WTC11 (cell line): ENCODE measurements at regions not wholly inside any gene's neighbourhood (a gene's known extent, or its start where the extent isn't known, plus 50 kb on each side); places are given as distances from the start of the nearest gene placed in this dataset.

Source experiments
- FOXK1 ChIP-seq: sonication (generic); formaldehyde crosslinking; IDR thresholded peaks from 2 replicates; pipeline ENCODE4 v1.8.0; 2022; ENCODE audit warnings: mild to moderate bottlenecking, moderate library complexity, missing genetic modification reagents
- GABPB1 ChIP-seq: sonication (generic); formaldehyde crosslinking; IDR thresholded peaks from 2 replicates; pipeline ENCODE4 v1.8.1; 2023; ENCODE audit warnings: mild to moderate bottlenecking, missing genetic modification reagents
- HMGA2 ChIP-seq: fragments of 250-450 bp; sonication (Bioruptor Pico); IDR thresholded peaks from 2 replicates; pipeline ENCODE4 v1.4.0; 2021; ENCODE audit warnings: mild to moderate bottlenecking, moderate library complexity
- IRF2 ChIP-seq: sonication (generic); formaldehyde crosslinking; IDR thresholded peaks from 2 replicates; pipeline ENCODE4 v1.8.0; 2022; ENCODE audit warnings: low read depth, missing genetic modification reagents, borderline replicate concordance
- NFYB ChIP-seq: sonication (generic); formaldehyde crosslinking; conservative IDR thresholded peaks from 2 replicates; pipeline ENCODE4 v1.8.0; 2022; ENCODE audit warnings: low read depth, missing genetic modification reagents
- SP1 ChIP-seq: sonication (generic); formaldehyde crosslinking; conservative IDR thresholded peaks from 2 replicates; pipeline ENCODE4 v1.8.1; 2022; ENCODE audit warnings: missing genetic modification reagents
- TEAD1 ChIP-seq: sonication (generic); formaldehyde crosslinking; IDR thresholded peaks from 2 replicates; pipeline ENCODE4 v1.8.0; 2022; ENCODE audit warnings: mild to moderate bottlenecking, missing genetic modification reagents
- TP53 ChIP-seq: sonication (generic); formaldehyde crosslinking; IDR thresholded peaks from 2 replicates; pipeline ENCODE4 v1.8.1; 2023; ENCODE audit warnings: mild to moderate bottlenecking, missing genetic modification reagents
- ZNF138 ChIP-seq: sonication (generic); formaldehyde crosslinking; conservative IDR thresholded peaks from 2 replicates; pipeline ENCODE4 v1.8.1; 2022; ENCODE audit warnings: mild to moderate bottlenecking, moderate library complexity, missing genetic modification reagents
- ZNF232 ChIP-seq: sonication (generic); formaldehyde crosslinking; IDR thresholded peaks from 2 replicates; pipeline ENCODE4 v1.8.0; 2022; ENCODE audit warnings: mild to moderate bottlenecking, missing genetic modification reagents
- TF ChIP-seq, protein P1 (sequence below): fragments of 200-600 bp; IDR thresholded peaks from 2 replicates; pipeline ENCODE4 v1.8.0; 2022; ENCODE audit warnings: antibody characterized with exemption
- TF ChIP-seq, protein P2 (sequence below): sonication (generic); formaldehyde crosslinking; IDR thresholded peaks from 2 replicates; pipeline ENCODE4 v1.8.0; 2023; ENCODE audit warnings: missing genetic modification reagents
- TF ChIP-seq, protein P3 (sequence below): sonication (generic); formaldehyde crosslinking; IDR thresholded peaks from 2 replicates; pipeline ENCODE4 v1.8.0; 2022; ENCODE audit warnings: mild to moderate bottlenecking, missing genetic modification reagents
- TF ChIP-seq, protein P4 (sequence below): sonication (generic); formaldehyde crosslinking; IDR thresholded peaks from 2 replicates; pipeline ENCODE4 v1.8.0; 2022; ENCODE audit warnings: mild to moderate bottlenecking, missing genetic modification reagents

DNA sequence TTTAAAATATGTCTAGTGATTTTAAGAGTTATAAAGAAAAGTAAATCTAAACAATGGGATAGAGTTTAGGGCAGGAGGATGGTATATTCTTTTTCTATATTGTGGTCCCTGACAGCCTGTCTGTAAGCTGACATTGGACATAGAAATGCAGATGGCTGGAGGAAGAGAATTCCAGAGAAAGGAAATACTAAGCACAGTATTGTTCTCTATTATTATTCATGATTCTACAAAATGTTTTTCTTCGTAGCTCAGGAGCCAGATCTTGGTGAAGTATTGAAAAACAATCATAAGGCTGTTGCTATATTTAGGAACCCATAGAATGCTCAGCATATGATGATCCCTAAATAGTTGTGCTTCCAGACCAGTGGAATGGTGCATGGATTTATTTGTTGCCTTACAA lies 117.0 kb upstream of the FAM3C start:
- TF ChIP-seq, protein P1, sequence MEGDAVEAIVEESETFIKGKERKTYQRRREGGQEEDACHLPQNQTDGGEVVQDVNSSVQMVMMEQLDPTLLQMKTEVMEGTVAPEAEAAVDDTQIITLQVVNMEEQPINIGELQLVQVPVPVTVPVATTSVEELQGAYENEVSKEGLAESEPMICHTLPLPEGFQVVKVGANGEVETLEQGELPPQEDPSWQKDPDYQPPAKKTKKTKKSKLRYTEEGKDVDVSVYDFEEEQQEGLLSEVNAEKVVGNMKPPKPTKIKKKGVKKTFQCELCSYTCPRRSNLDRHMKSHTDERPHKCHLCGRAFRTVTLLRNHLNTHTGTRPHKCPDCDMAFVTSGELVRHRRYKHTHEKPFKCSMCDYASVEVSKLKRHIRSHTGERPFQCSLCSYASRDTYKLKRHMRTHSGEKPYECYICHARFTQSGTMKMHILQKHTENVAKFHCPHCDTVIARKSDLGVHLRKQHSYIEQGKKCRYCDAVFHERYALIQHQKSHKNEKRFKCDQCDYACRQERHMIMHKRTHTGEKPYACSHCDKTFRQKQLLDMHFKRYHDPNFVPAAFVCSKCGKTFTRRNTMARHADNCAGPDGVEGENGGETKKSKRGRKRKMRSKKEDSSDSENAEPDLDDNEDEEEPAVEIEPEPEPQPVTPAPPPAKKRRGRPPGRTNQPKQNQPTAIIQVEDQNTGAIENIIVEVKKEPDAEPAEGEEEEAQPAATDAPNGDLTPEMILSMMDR = no peak
- TF ChIP-seq SP1 (CRISPR knock-in tag) = no peak
- no peak for TF ChIP-seq NFYB (CRISPR knock-in tag)
- no peak for TF ChIP-seq ZNF232 (CRISPR knock-in tag)
- TF ChIP-seq, protein P2, sequence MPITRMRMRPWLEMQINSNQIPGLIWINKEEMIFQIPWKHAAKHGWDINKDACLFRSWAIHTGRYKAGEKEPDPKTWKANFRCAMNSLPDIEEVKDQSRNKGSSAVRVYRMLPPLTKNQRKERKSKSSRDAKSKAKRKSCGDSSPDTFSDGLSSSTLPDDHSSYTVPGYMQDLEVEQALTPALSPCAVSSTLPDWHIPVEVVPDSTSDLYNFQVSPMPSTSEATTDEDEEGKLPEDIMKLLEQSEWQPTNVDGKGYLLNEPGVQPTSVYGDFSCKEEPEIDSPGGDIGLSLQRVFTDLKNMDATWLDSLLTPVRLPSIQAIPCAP (CRISPR knock-in tag) = no peak
- TF ChIP-seq, protein P3, sequence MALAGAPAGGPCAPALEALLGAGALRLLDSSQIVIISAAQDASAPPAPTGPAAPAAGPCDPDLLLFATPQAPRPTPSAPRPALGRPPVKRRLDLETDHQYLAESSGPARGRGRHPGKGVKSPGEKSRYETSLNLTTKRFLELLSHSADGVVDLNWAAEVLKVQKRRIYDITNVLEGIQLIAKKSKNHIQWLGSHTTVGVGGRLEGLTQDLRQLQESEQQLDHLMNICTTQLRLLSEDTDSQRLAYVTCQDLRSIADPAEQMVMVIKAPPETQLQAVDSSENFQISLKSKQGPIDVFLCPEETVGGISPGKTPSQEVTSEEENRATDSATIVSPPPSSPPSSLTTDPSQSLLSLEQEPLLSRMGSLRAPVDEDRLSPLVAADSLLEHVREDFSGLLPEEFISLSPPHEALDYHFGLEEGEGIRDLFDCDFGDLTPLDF = no peak
- no peak for TF ChIP-seq TEAD1 (CRISPR knock-in tag)
- TF ChIP-seq TP53 (CRISPR knock-in tag) = no peak
- TF ChIP-seq, protein P4, sequence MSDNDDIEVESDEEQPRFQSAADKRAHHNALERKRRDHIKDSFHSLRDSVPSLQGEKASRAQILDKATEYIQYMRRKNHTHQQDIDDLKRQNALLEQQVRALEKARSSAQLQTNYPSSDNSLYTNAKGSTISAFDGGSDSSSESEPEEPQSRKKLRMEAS (CRISPR knock-in tag) = no peak
- no peak for TF ChIP-seq IRF2 (CRISPR knock-in tag)
- no peak for TF ChIP-seq GABPB1 (CRISPR knock-in tag)
- no peak for TF ChIP-seq ZNF138
- no peak for TF ChIP-seq FOXK1 (CRISPR knock-in tag)
- TF ChIP-seq HMGA2 (CRISPR knock-in tag) = no peak
